Colonic mucosa (tissue), 4 donors: ENCODE measurements at regions not wholly inside any gene's neighbourhood (a gene's known extent, or its start where the extent isn't known, plus 50 kb on each side); places are given as distances from the start of the nearest gene placed in this dataset.

Experiments used
- DNase-seq: peaks from one replicate; pipeline ENCODE4 v3.0.0-alpha.2; 2020
- H3K27ac ChIP-seq: fragments of 200-600 bp; one replicate; pipeline ENCODE4 v1.8.0; 2021
- H3K27me3 ChIP-seq: fragments of 200-600 bp; one replicate; pipeline ENCODE4 v1.8.0; 2021
- H3K36me3 ChIP-seq: fragments of 200-600 bp; one replicate; pipeline ENCODE4 v1.8.0; 2021
- H3K4me1 ChIP-seq: fragments of 200-600 bp; one replicate; pipeline ENCODE4 v1.8.0; 2021; ENCODE audit warnings: mild to moderate bottlenecking
- H3K4me3 ChIP-seq: fragments of 200-600 bp; one replicate; pipeline ENCODE4 v1.8.0; 2021
- H3K9ac ChIP-seq, 2 donors: one replicate each; pipeline ENCODE4 v1.7.0; 2013; ENCODE audit warnings: control low read depth in 2 of 2, low read depth in 2 of 2, low read length in 2 of 2
- H3K9me3 ChIP-seq: fragments of 200-600 bp; one replicate; pipeline ENCODE4 v1.8.0; 2021
- CTCF ChIP-seq: fragments of 200-600 bp; IDR thresholded peaks from one replicate; pipeline ENCODE4 v1.8.0; 2022; ENCODE audit warnings: antibody characterized with exemption, mild to moderate bottlenecking
- intact Hi-C: fragments of 100-400 bp; cut with DNase I; formaldehyde crosslinking; loops from one replicate; pipeline ENCODE4 v1.14.1; 2022
- donor health status: healthy.
- donor health status: DM: no; HTN: no; CAD: no.
- donor health status: DM: no; HTN: no; CAD: no.

GRCh38 chr1:232101231-232101630, 474.6 kb downstream of the DISC1 start:
- Histone ChIP-seq H3K27ac (no peak overlapping the region), H3K36me3 (no peaks in the 10 kb centered on the region), H3K27me3 (no peaks in the 10 kb centered on the region), H3K4me3 (no peak overlapping the region), H3K9ac (no peak overlapping the region), H3K4me1 (no peaks in the 10 kb centered on the region), H3K9me3 (no peaks in the 10 kb centered on the region)
- intact Hi-C loops = no loop called here
- no peak for DNase-seq
- TF ChIP-seq CTCF = no peak

GRCh38 chr1:232096751-232097150, 470.2 kb downstream of the DISC1 start:
- H3K4me3 ChIP-seq = no peak overlapping the region
- H3K9ac ChIP-seq = no peak overlapping the region
- H3K9me3 ChIP-seq = no peaks in the 10 kb centered on the region
- TF ChIP-seq CTCF = no peak
- no peak overlapping the region for H3K27ac ChIP-seq
- no peaks in the 10 kb centered on the region for H3K36me3 ChIP-seq
- intact Hi-C loops = no loop called here
- no peak for DNase-seq
- no peaks in the 10 kb centered on the region for H3K27me3 ChIP-seq
- H3K4me1 ChIP-seq = no peaks in the 10 kb centered on the region
